WTC11 (cell line): ENCODE measurements at regions not wholly inside any gene's neighbourhood (a gene's known extent, or its start where the extent isn't known, plus 50 kb on each side); places are given as distances from the start of the nearest gene placed in this dataset.

Experiments
- ATAC-seq: fragments of 200-7000 bp; cut with Tn5 transposase; 2 replicates; pipeline ENCODE4 v1.10.0; 2021; ENCODE audit warnings: mild to moderate bottlenecking, moderate library complexity
- CTCF ChIA-PET: fragments of 300-600 bp; sonication (Branson Sonifier 250); formaldehyde crosslinking; loops from one replicate; lab custom pipeline; 2021; ENCODE audit warnings: antibody characterized with exemption; lab: Charles Lee
- POLR2A ChIA-PET: fragments of 350-600 bp; sonication (Branson Sonifier 250); formaldehyde crosslinking; loops from one replicate; lab custom pipeline; 2021; ENCODE audit warnings: antibody characterized with exemption; lab: Charles Lee
- DNase-seq: peaks from one replicate; pipeline ENCODE4 v3.0.0; 2021; ENCODE audit warnings: low spot score
- H3K27ac Mint-ChIP-seq: 2 replicates; pipeline ENCODE4 v1.8.0; 2021; ENCODE audit warnings: mixed read lengths
- H3K27me3 Mint-ChIP-seq: 2 replicates; pipeline ENCODE4 v1.8.0; 2021; ENCODE audit warnings: low read depth, mild to moderate bottlenecking, moderate library complexity, mixed read lengths
- H3K36me3 Mint-ChIP-seq: 2 replicates; pipeline ENCODE4 v1.8.0; 2021; ENCODE audit warnings: mixed read lengths
- H3K4me1 Mint-ChIP-seq: 2 replicates; pipeline ENCODE4 v1.8.0; 2022; ENCODE audit warnings: mixed read lengths
- H3K4me3 Mint-ChIP-seq: 2 replicates; pipeline ENCODE4 v1.8.0; 2021; ENCODE audit warnings: mild to moderate bottlenecking, moderate library complexity, mixed read lengths
- H3K9me3 Mint-ChIP-seq: 2 replicates; pipeline ENCODE4 v1.8.0; 2021; ENCODE audit warnings: mixed read lengths
- ATF1 ChIP-seq: sonication (generic); formaldehyde crosslinking; IDR thresholded peaks from 2 replicates; pipeline ENCODE4 v1.8.1; 2023; ENCODE audit warnings: mild to moderate bottlenecking, moderate library complexity, missing genetic modification reagents
- CREB1 ChIP-seq: sonication (generic); formaldehyde crosslinking; IDR thresholded peaks from 2 replicates; pipeline ENCODE4 v1.8.0; 2023; ENCODE audit warnings: mild to moderate bottlenecking, missing genetic modification reagents
- ELF4 ChIP-seq: sonication (generic); formaldehyde crosslinking; IDR thresholded peaks from 2 replicates; pipeline ENCODE4 v1.8.1; 2022; ENCODE audit warnings: low read depth, mild to moderate bottlenecking, moderate library complexity, missing genetic modification reagents
- FOXK1 ChIP-seq: sonication (generic); formaldehyde crosslinking; IDR thresholded peaks from 2 replicates; pipeline ENCODE4 v1.8.0; 2022; ENCODE audit warnings: mild to moderate bottlenecking, moderate library complexity, missing genetic modification reagents
- HMGA2 ChIP-seq: fragments of 250-450 bp; sonication (Bioruptor Pico); IDR thresholded peaks from 2 replicates; pipeline ENCODE4 v1.4.0; 2021; ENCODE audit warnings: mild to moderate bottlenecking, moderate library complexity
- IRF2 ChIP-seq: sonication (generic); formaldehyde crosslinking; IDR thresholded peaks from 2 replicates; pipeline ENCODE4 v1.8.0; 2022; ENCODE audit warnings: low read depth, missing genetic modification reagents, borderline replicate concordance
- KAT7 ChIP-seq: sonication (generic); formaldehyde crosslinking; IDR thresholded peaks from 2 replicates; pipeline ENCODE4 v1.8.1; 2023; ENCODE audit warnings: missing genetic modification reagents, mild to moderate bottlenecking, borderline replicate concordance
- MXD4 ChIP-seq: fragments of 250-450 bp; sonication (Bioruptor Pico); IDR thresholded peaks from 2 replicates; pipeline ENCODE4 v1.8.0; 2021; ENCODE audit warnings: mild to moderate bottlenecking, moderate library complexity, borderline replicate concordance
- NFE2L1 ChIP-seq: sonication (generic); formaldehyde crosslinking; IDR thresholded peaks from 2 replicates; pipeline ENCODE4 v1.8.1; 2023; ENCODE audit warnings: missing genetic modification reagents
- NR1H2 ChIP-seq: sonication (generic); formaldehyde crosslinking; IDR thresholded peaks from 2 replicates; pipeline ENCODE4 v1.9.0; 2021; ENCODE audit warnings: mild to moderate bottlenecking, moderate library complexity, missing genetic modification reagents
- NR2C2 ChIP-seq: sonication (generic); formaldehyde crosslinking; IDR thresholded peaks from 2 replicates; pipeline ENCODE4 v1.8.0; 2022; ENCODE audit warnings: mild to moderate bottlenecking, missing genetic modification reagents
- PRRX2 ChIP-seq: fragments of 250-450 bp; sonication (Bioruptor Pico); IDR thresholded peaks from 2 replicates; pipeline ENCODE4 v1.8.0; 2021; ENCODE audit warnings: mild to moderate bottlenecking
- SMAD4 ChIP-seq: sonication (generic); formaldehyde crosslinking; IDR thresholded peaks from 2 replicates; pipeline ENCODE4 v1.8.0; 2022; ENCODE audit warnings: mild to moderate bottlenecking, missing genetic modification reagents
- SOX15 ChIP-seq: fragments of 250-450 bp; sonication (Bioruptor Pico); IDR thresholded peaks from 2 replicates; pipeline ENCODE4 v1.9.0; 2021; ENCODE audit warnings: mild to moderate bottlenecking
- SP1 ChIP-seq: sonication (generic); formaldehyde crosslinking; conservative IDR thresholded peaks from 2 replicates; pipeline ENCODE4 v1.8.1; 2022; ENCODE audit warnings: missing genetic modification reagents
- USF2 ChIP-seq: sonication (generic); formaldehyde crosslinking; IDR thresholded peaks from 2 replicates; pipeline ENCODE4 v1.8.1; 2023; ENCODE audit warnings: mild to moderate bottlenecking, missing genetic modification reagents, moderate library complexity
- ZNF396 ChIP-seq: fragments of 250-450 bp; sonication (Bioruptor Pico); IDR thresholded peaks from 2 replicates; pipeline ENCODE4 v1.8.0; 2021; ENCODE audit warnings: mild to moderate bottlenecking, moderate library complexity, borderline replicate concordance
- ZNF512 ChIP-seq: sonication (generic); formaldehyde crosslinking; IDR thresholded peaks from 2 replicates; pipeline ENCODE4 v1.8.1; 2022; ENCODE audit warnings: missing genetic modification reagents, borderline replicate concordance
- ZNF671 ChIP-seq: fragments of 250-450 bp; sonication (Bioruptor Pico); IDR thresholded peaks from 2 replicates; pipeline ENCODE4 v1.8.0; 2021; ENCODE audit warnings: mild to moderate bottlenecking
- TF ChIP-seq, protein P1 (sequence below): sonication (generic); formaldehyde crosslinking; conservative IDR thresholded peaks from 2 replicates; pipeline ENCODE4 v1.8.1; 2023; ENCODE audit warnings: mild to moderate bottlenecking, low read depth, missing genetic modification reagents, moderate library complexity
- TF ChIP-seq, protein P2 (sequence below): sonication (generic); formaldehyde crosslinking; IDR thresholded peaks from 2 replicates; pipeline ENCODE4 v1.8.0; 2023; ENCODE audit warnings: mild to moderate bottlenecking, missing genetic modification reagents
- TF ChIP-seq, protein P3 (sequence below): sonication (generic); formaldehyde crosslinking; conservative IDR thresholded peaks from 2 replicates; pipeline ENCODE4 v1.8.1; 2022; ENCODE audit warnings: mild to moderate bottlenecking, missing genetic modification reagents
- TF ChIP-seq, protein P4 (sequence below): fragments of 250-450 bp; sonication (Bioruptor Pico); IDR thresholded peaks from 2 replicates; pipeline ENCODE4 v1.8.0; 2021; ENCODE audit warnings: mild to moderate bottlenecking
- TF ChIP-seq, protein P5 (sequence below): sonication (generic); formaldehyde crosslinking; IDR thresholded peaks from 2 replicates; pipeline ENCODE4 v1.8.0; 2022; ENCODE audit warnings: mild to moderate bottlenecking, missing genetic modification reagents

DNA sequence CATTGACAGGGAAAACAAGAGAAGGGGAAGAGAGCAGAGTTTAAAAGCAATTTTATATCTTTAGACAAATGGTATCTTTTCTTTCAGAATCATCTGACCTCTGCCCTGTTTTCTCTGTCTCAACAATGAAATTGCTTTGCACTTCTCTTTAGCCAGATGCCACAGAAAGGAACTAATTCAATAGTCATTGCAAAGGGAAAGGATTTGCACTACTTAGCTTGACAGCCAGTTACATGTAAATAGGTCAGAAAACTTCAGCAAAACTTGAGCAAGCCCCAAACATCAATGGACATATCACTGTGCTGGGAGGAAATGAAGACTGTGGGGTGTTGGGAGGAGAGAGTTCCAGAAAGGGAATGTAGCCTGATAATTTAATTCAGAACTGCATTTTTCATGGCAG is 181.3 kb upstream of the FAM83B start (continued):
- TF ChIP-seq, protein P1, sequence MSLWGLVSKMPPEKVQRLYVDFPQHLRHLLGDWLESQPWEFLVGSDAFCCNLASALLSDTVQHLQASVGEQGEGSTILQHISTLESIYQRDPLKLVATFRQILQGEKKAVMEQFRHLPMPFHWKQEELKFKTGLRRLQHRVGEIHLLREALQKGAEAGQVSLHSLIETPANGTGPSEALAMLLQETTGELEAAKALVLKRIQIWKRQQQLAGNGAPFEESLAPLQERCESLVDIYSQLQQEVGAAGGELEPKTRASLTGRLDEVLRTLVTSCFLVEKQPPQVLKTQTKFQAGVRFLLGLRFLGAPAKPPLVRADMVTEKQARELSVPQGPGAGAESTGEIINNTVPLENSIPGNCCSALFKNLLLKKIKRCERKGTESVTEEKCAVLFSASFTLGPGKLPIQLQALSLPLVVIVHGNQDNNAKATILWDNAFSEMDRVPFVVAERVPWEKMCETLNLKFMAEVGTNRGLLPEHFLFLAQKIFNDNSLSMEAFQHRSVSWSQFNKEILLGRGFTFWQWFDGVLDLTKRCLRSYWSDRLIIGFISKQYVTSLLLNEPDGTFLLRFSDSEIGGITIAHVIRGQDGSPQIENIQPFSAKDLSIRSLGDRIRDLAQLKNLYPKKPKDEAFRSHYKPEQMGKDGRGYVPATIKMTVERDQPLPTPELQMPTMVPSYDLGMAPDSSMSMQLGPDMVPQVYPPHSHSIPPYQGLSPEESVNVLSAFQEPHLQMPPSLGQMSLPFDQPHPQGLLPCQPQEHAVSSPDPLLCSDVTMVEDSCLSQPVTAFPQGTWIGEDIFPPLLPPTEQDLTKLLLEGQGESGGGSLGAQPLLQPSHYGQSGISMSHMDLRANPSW (CRISPR knock-in tag): no peak
- TF ChIP-seq ELF4 (CRISPR knock-in tag): no peak

DNA sequence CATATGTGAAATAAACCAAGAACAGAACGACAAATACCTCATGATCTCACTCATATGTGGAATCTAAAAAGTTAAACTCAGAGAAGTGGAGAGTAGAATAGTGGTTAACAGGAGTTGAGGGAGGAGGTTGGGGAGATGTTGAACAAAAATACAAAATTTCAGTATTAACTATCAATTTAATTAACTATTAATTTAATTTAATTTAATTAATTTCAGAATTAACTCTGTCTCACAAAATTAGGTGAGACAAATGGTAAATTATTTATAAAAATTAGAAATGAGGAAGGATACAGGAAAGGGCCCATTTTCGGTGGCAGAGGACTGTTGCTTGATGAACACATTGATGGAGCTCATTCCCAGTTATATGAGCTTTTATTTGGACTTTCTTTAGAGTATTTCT is 166.0 kb upstream of the FAM83B start:
- POLR2A ChIA-PET: no interaction called here
- no peak for ATAC-seq

GRCh38 chr6:54681267-54681666 is 165.3 kb upstream of the FAM83B start:
- ATAC-seq: no peak
- Mint-ChIP-seq H3K36me3 (no peaks in the 10 kb centered on the region), H3K4me3 (no peak overlapping the region), H3K27me3 (peaks cover 30% of the 10 kb centered on the region), H3K4me1 (no peaks in the 10 kb centered on the region), H3K27ac (no peak overlapping the region), H3K9me3 (no peaks in the 10 kb centered on the region)
- TF ChIP-seq USF2 (CRISPR knock-in tag) (no peak), IRF2 (CRISPR knock-in tag) (no peak), NR2C2 (CRISPR knock-in tag) (no peak), ZNF671 (CRISPR knock-in tag) (no peak), MXD4 (no peak), ATF1 (no peak), CREB1 (CRISPR knock-in tag) (no peak), NR1H2 (CRISPR knock-in tag) (no peak), KAT7 (CRISPR knock-in tag) (no peak), NFE2L1 (no peak), ZNF512 (CRISPR knock-in tag) (no peak), FOXK1 (CRISPR knock-in tag) (no peak), PRRX2 (CRISPR knock-in tag) (no peak), SOX15 (no peak), SP1 (CRISPR knock-in tag) (no peak), SMAD4 (CRISPR knock-in tag) (no peak)
- TF ChIP-seq, protein P2, sequence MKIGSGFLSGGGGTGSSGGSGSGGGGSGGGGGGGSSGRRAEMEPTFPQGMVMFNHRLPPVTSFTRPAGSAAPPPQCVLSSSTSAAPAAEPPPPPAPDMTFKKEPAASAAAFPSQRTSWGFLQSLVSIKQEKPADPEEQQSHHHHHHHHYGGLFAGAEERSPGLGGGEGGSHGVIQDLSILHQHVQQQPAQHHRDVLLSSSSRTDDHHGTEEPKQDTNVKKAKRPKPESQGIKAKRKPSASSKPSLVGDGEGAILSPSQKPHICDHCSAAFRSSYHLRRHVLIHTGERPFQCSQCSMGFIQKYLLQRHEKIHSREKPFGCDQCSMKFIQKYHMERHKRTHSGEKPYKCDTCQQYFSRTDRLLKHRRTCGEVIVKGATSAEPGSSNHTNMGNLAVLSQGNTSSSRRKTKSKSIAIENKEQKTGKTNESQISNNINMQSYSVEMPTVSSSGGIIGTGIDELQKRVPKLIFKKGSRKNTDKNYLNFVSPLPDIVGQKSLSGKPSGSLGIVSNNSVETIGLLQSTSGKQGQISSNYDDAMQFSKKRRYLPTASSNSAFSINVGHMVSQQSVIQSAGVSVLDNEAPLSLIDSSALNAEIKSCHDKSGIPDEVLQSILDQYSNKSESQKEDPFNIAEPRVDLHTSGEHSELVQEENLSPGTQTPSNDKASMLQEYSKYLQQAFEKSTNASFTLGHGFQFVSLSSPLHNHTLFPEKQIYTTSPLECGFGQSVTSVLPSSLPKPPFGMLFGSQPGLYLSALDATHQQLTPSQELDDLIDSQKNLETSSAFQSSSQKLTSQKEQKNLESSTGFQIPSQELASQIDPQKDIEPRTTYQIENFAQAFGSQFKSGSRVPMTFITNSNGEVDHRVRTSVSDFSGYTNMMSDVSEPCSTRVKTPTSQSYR (CRISPR knock-in tag): no peak
- TF ChIP-seq, protein P3, sequence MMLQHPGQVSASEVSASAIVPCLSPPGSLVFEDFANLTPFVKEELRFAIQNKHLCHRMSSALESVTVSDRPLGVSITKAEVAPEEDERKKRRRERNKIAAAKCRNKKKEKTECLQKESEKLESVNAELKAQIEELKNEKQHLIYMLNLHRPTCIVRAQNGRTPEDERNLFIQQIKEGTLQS (CRISPR knock-in tag): no peak
- TF ChIP-seq, protein P4, sequence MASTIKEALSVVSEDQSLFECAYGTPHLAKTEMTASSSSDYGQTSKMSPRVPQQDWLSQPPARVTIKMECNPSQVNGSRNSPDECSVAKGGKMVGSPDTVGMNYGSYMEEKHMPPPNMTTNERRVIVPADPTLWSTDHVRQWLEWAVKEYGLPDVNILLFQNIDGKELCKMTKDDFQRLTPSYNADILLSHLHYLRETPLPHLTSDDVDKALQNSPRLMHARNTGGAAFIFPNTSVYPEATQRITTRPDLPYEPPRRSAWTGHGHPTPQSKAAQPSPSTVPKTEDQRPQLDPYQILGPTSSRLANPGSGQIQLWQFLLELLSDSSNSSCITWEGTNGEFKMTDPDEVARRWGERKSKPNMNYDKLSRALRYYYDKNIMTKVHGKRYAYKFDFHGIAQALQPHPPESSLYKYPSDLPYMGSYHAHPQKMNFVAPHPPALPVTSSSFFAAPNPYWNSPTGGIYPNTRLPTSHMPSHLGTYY: no peak
- TF ChIP-seq, protein P5, sequence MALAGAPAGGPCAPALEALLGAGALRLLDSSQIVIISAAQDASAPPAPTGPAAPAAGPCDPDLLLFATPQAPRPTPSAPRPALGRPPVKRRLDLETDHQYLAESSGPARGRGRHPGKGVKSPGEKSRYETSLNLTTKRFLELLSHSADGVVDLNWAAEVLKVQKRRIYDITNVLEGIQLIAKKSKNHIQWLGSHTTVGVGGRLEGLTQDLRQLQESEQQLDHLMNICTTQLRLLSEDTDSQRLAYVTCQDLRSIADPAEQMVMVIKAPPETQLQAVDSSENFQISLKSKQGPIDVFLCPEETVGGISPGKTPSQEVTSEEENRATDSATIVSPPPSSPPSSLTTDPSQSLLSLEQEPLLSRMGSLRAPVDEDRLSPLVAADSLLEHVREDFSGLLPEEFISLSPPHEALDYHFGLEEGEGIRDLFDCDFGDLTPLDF: no peak
- DNase-seq: no peak
- POLR2A ChIA-PET: no interaction called here
- CTCF ChIA-PET: interaction anchor here (0.6 kb wide), 1 partner anchor 10 kb away, joined by 3 read pairs; no protein-coding TSS in a partner anchor

More for the DNA sequence above, 166.0 kb upstream of the FAM83B start:
- H3K4me3 Mint-ChIP-seq: no peak overlapping the region
- no peaks in the 10 kb centered on the region for H3K36me3 Mint-ChIP-seq
- TF ChIP-seq ZNF396 (CRISPR knock-in tag) (no peak), HMGA2 (CRISPR knock-in tag) (peak; percentile 90)
- H3K27ac Mint-ChIP-seq: no peak overlapping the region
- H3K4me1 Mint-ChIP-seq: no peaks in the 10 kb centered on the region
- DNase-seq: no peak
- peaks cover 22% of the 10 kb centered on the region for H3K27me3 Mint-ChIP-seq
- H3K9me3 Mint-ChIP-seq: no peaks in the 10 kb centered on the region
- CTCF ChIA-PET: no interaction called here
